ENCODE measurements at regions not wholly inside any gene's neighbourhood (a gene's known extent, or its start where the extent isn't known, plus 50 kb on each side); places are given as distances from the start of the nearest gene placed in this dataset.

- no peak for TF ChIP-seq MAX (IDR thresholded peaks at IDR 0.05)
- TF ChIP-seq REST (IDR thresholded peaks at IDR 0.05; ENCODE audit: low read depth) = no peak
- TF ChIP-seq EGR1 (IDR thresholded peaks at IDR 0.05) = no peak
- TF ChIP-seq EP300 (IDR thresholded peaks at IDR 0.05; ENCODE audit: borderline replicate concordance) = no peak
- TF ChIP-seq TAF1 (IDR thresholded peaks at IDR 0.05; ENCODE audit: low read depth) = no peak
- TF ChIP-seq USF1 (IDR thresholded peaks at IDR 0.05) = no peak
- TF ChIP-seq TEAD4 (IDR thresholded peaks at IDR 0.05) = no peak
- TF ChIP-seq TCF12 (IDR thresholded peaks at IDR 0.05; ENCODE audit: low read depth) = no peak
Observed at GRCh38 chr7:79823246-79823951, 311.2 kb upstream of the GNAI1 start.

Data from Ishikawa (cell line).